GM12892 (cell line): ENCODE measurements at regions not wholly inside any gene's neighbourhood (a gene's known extent, or its start where the extent isn't known, plus 50 kb on each side); places are given as distances from the start of the nearest gene placed in this dataset.
"Not testable (repeated sequence)": the region's sequence is repeated elsewhere in the genome, so short reads cannot be mapped to it uniquely, and the experiment has no call there.

Experiments used
- DNase-seq: peaks from one replicate; pipeline ENCODE4 v3.0.0; 2011; ENCODE audit not compliant: insufficient read length
- FAIRE-seq: peaks from 2 replicates; lab custom pipeline; 2011; peaks lifted over from hg19 to GRCh38; lab: Jason Lieb, UNC
- POLR2A ChIP-seq: IDR thresholded peaks from 2 replicates; pipeline ENCODE4 v1.6.1; 2011; ENCODE audit warnings: low read depth, low read length, control low read depth
- POLR2AphosphoS5 ChIP-seq: IDR thresholded peaks from 2 replicates; pipeline ENCODE4 v1.6.1; 2011; ENCODE audit warnings: low read depth, low read length, control low read depth
- TAF1 ChIP-seq: IDR thresholded peaks from 2 replicates; pipeline ENCODE4 v1.6.1; 2011; ENCODE audit warnings: low read depth, mild to moderate bottlenecking, control low read depth, low read length, borderline replicate concordance

GRCh38 chr19:30245401-30246039 is 126.7 kb upstream of the ZNF536 start:
- no peak for DNase-seq
- FAIRE-seq, result no peak
- TF ChIP-seq TAF1 (no peak), POLR2A (no peak), POLR2AphosphoS5 (no peak)

GRCh38 chr19:30249911-30250310 is 122.3 kb upstream of the ZNF536 start:
- FAIRE-seq, result no peak
- no peak for TF ChIP-seq POLR2A
- TF ChIP-seq POLR2AphosphoS5, result no peak
- no peak for TF ChIP-seq TAF1

GRCh38 chr19:30252214-30252613 is 120.0 kb upstream of the ZNF536 start:
- DNase-seq, result no peak
- no peak for TF ChIP-seq POLR2AphosphoS5
- TF ChIP-seq POLR2A, result no peak
- TF ChIP-seq TAF1, result no peak
- FAIRE-seq, result no peak

More at GRCh38 chr19:30249911-30250310, 122.3 kb upstream of the ZNF536 start:
- DNase-seq, result no peak

- DNase-seq, result no peak
- TF ChIP-seq POLR2A, result no peak
- no peak for FAIRE-seq
Measured at GRCh38 chr19:30253581-30253996, 118.6 kb upstream of the ZNF536 start.

- DNase-seq (no peak), FAIRE-seq (no peak)
- TF ChIP-seq POLR2AphosphoS5, result no peak
- TF ChIP-seq POLR2A, result no peak
- TF ChIP-seq TAF1, result no peak
Measured at GRCh38 chr19:30254158-30254557, 118.0 kb upstream of the ZNF536 start.

- DNase-seq (no peak), FAIRE-seq (no peak)
- TF ChIP-seq TAF1 (no peak), POLR2AphosphoS5 (no peak), POLR2A (no peak)
Measured at GRCh38 chr19:30254789-30255188, 117.4 kb upstream of the ZNF536 start.

- no peak for FAIRE-seq
- DNase-seq, result no peak
- no peak for TF ChIP-seq POLR2AphosphoS5
- TF ChIP-seq POLR2A, result no peak
- TF ChIP-seq TAF1, result no peak
Measured at GRCh38 chr19:30255791-30256495, 116.2 kb upstream of the ZNF536 start.

GRCh38 chr19:30256496-30256850 is 115.7 kb upstream of the ZNF536 start:
- no peak for FAIRE-seq
- TF ChIP-seq TAF1 (no peak), POLR2AphosphoS5 (no peak), POLR2A (no peak)
- DNase-seq, result no peak

- DNase-seq, result no peak
- no peak for TF ChIP-seq TAF1
- TF ChIP-seq POLR2AphosphoS5, result no peak
- TF ChIP-seq POLR2A, result no peak
- FAIRE-seq, result no peak
Measured at GRCh38 chr19:30263830-30264381, 108.3 kb upstream of the ZNF536 start.

- FAIRE-seq, DNase-seq: not testable (repeated sequence)
Measured at GRCh38 chr19:30265918-30266317, 106.3 kb upstream of the ZNF536 start.

- FAIRE-seq, result no peak
- no peak for DNase-seq
- TF ChIP-seq POLR2AphosphoS5 (no peak), TAF1 (no peak), POLR2A (no peak)
Measured at GRCh38 chr19:30266687-30267086, 105.5 kb upstream of the ZNF536 start.

GRCh38 chr19:30267332-30267731 is 104.9 kb upstream of the ZNF536 start:
- DNase-seq (no peak), FAIRE-seq (no peak)
- TF ChIP-seq POLR2A, result no peak
- no peak for TF ChIP-seq TAF1
- no peak for TF ChIP-seq POLR2AphosphoS5
